ENCODE measurements at regions not wholly inside any gene's neighbourhood (a gene's known extent, or its start where the extent isn't known, plus 50 kb on each side); places are given as distances from the start of the nearest gene placed in this dataset.

DNA sequence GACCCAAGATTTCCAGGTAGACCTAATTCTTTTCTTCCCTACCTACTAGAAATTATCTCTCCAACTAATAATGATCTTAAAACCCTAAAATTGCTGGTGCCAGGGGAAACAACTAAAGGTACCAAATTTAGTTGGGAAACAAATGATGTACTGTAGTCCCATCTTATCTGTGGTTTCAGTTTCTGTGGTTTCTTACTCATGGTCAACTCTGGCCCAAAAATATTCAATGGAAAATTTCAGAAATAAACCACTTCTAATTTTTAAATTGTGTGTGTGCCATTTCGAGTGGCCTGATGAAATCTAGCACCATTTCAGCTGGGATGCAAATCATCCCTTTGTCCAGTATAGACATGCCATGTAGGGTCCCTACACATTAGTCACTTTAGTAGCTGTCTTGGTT is 475.2 kb upstream of the EPHA7 start:
- TF ChIP-seq, protein P1, sequence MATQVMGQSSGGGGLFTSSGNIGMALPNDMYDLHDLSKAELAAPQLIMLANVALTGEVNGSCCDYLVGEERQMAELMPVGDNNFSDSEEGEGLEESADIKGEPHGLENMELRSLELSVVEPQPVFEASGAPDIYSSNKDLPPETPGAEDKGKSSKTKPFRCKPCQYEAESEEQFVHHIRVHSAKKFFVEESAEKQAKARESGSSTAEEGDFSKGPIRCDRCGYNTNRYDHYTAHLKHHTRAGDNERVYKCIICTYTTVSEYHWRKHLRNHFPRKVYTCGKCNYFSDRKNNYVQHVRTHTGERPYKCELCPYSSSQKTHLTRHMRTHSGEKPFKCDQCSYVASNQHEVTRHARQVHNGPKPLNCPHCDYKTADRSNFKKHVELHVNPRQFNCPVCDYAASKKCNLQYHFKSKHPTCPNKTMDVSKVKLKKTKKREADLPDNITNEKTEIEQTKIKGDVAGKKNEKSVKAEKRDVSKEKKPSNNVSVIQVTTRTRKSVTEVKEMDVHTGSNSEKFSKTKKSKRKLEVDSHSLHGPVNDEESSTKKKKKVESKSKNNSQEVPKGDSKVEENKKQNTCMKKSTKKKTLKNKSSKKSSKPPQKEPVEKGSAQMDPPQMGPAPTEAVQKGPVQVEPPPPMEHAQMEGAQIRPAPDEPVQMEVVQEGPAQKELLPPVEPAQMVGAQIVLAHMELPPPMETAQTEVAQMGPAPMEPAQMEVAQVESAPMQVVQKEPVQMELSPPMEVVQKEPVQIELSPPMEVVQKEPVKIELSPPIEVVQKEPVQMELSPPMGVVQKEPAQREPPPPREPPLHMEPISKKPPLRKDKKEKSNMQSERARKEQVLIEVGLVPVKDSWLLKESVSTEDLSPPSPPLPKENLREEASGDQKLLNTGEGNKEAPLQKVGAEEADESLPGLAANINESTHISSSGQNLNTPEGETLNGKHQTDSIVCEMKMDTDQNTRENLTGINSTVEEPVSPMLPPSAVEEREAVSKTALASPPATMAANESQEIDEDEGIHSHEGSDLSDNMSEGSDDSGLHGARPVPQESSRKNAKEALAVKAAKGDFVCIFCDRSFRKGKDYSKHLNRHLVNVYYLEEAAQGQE (IDR thresholded peaks at IDR 0.05; ENCODE audit: insufficient read depth in 1 of 2, low read depth in 2 of 2, low read length in 2 of 2): no peak
- TF ChIP-seq TAF1 (IDR thresholded peaks at IDR 0.05; ENCODE audit: borderline replicate concordance, insufficient read depth, low read length): no peak
- no peak for TF ChIP-seq POLR2AphosphoS5 (IDR thresholded peaks at IDR 0.05; ENCODE audit: low read depth, low read length)
- TF ChIP-seq SIN3A (IDR thresholded peaks at IDR 0.05; ENCODE audit: borderline replicate concordance, insufficient read depth, low read length): no peak

Measured in PFSK-1 (cell line).